K562 (cell line): ENCODE measurements at regions not wholly inside any gene's neighbourhood (a gene's known extent, or its start where the extent isn't known, plus 50 kb on each side); places are given as distances from the start of the nearest gene placed in this dataset.

ENCODE experiments used
- ATAC-seq: fragments of 200-7000 bp; cut with Tn5 transposase; 3 replicates; pipeline ENCODE4 v1.9.1; 2020; ENCODE audit warnings: moderate library complexity
- BruUV-seq: library from RNA; stranded (reverse); fragments of 400-500 nt; replicated peaks from 2 replicates; lab custom pipeline; 2021; lab: Mats Ljungman, UMichigan
- CTCF ChIA-PET: fragments of 300-600 bp; formaldehyde crosslinking; extraction: SDS; loops from one replicate; lab custom pipeline; 2021; ENCODE audit warnings: low intra/inter-chr PET ratio; lab: Yijun Ruan, JAX
- POLR2A ChIA-PET: fragments of 300-600, 350-650 bp; sonication (Branson Sonifier 250); formaldehyde crosslinking; extraction: SDS; loops from one replicate; lab custom pipeline; 2021; ENCODE audit warnings: antibody characterized with exemption, inconsistent platforms; lab: Yijun Ruan, JAX
- DNase-seq, 4 experiments: peaks; one replicate each; pipeline versions ENCODE4 v3.0.0 to v3.0.0-alpha.2; 2011 to 2018; ENCODE audit warnings: low spot score in 3 of 4, mixed read lengths in 3 of 4; ENCODE audit errors: extremely low read depth in 1 of 4
- FAIRE-seq: peaks from 2 replicates; lab custom pipeline; 2011; peaks lifted over from hg19 to GRCh38; lab: Jason Lieb, UNC
- H2AFZ ChIP-seq: 2 replicates; pipeline ENCODE4 v1.6.0; 2011; ENCODE audit warnings: low read depth, low read length, control low read depth, inconsistent platforms
- H3K27ac ChIP-seq: fragments of 200-600 bp; 3 replicates; pipeline ENCODE4 v1.8.0; 2011; ENCODE audit warnings: low read depth, mild to moderate bottlenecking, control low read depth, inconsistent platforms, low read length, moderate library complexity, mixed read lengths; ENCODE audit errors: extremely low read depth
- H3K27me3 ChIP-seq, 2 experiments: fragments of 300-600 bp in 1 of 2; 2 replicates in 1 of 2; 3 replicates in 1 of 2; pipeline versions ENCODE4 v1.6.0 to v1.8.0; 2011; ENCODE audit warnings: inconsistent platforms in 2 of 2, low read length in 2 of 2, mild to moderate bottlenecking in 1 of 2, mixed read lengths in 1 of 2, moderate library complexity in 1 of 2; ENCODE audit not compliant: control insufficient read depth in 2 of 2, insufficient read depth in 2 of 2
- H3K36me3 ChIP-seq: fragments of 300-600 bp; 3 replicates; pipeline ENCODE4 v1.8.0; 2011; ENCODE audit warnings: mild to moderate bottlenecking, low read length, inconsistent platforms; ENCODE audit not compliant: control insufficient read depth, insufficient read depth
- H3K4me1 ChIP-seq, 2 experiments: fragments of 200-600 bp in 1 of 2; replicated peaks in 1 of 2; 2 replicates in 1 of 2; 3 replicates in 1 of 2; pipeline versions ENCODE4 v1.5.1 to v1.8.0; 2011; ENCODE audit warnings: inconsistent platforms in 2 of 2, low read length in 2 of 2, mild to moderate bottlenecking in 1 of 2, mixed read lengths in 1 of 2, moderate library complexity in 1 of 2; ENCODE audit not compliant: control insufficient read depth in 2 of 2, insufficient read depth in 2 of 2
- H3K4me2 ChIP-seq: 2 replicates; pipeline ENCODE4 v1.6.1; 2011; ENCODE audit warnings: low read length, control low read depth, inconsistent platforms, mixed read lengths; ENCODE audit not compliant: insufficient read depth
- H3K4me3 ChIP-seq: fragments of 200-600 bp; sonication (generic), shearing (Covaris generic); 2 replicates; pipeline ENCODE4 v1.5.1; 2016; ENCODE audit warnings: control low read depth, inconsistent platforms
- H3K79me2 ChIP-seq: fragments of 200-600 bp; 3 replicates; pipeline ENCODE4 v1.8.0; 2011; ENCODE audit warnings: low read length, inconsistent platforms; ENCODE audit not compliant: control insufficient read depth, insufficient read depth
- H3K9ac ChIP-seq, 2 experiments: 2 replicates each; pipeline versions ENCODE4 v1.6.0 to v1.6.1; 2011; ENCODE audit warnings: low read depth in 2 of 2, low read length in 2 of 2, control low read depth in 1 of 2, inconsistent platforms in 1 of 2, mild to moderate bottlenecking in 1 of 2, mixed read lengths in 1 of 2; ENCODE audit not compliant: insufficient read depth in 1 of 2
- H3K9me1 ChIP-seq: one replicate; pipeline ENCODE4 v1.6.0; 2011; ENCODE audit warnings: inconsistent platforms, mild to moderate bottlenecking, low read length, moderate library complexity; ENCODE audit not compliant: control insufficient read depth, insufficient read depth
- H3K9me3 ChIP-seq: replicated peaks from 2 replicates; pipeline ENCODE4 v1.5.1; 2011; ENCODE audit warnings: low read depth, low read length, inconsistent platforms; ENCODE audit not compliant: control insufficient read depth, insufficient read depth
- H4K20me1 ChIP-seq: replicated peaks from 2 replicates; pipeline ENCODE4 v1.6.1; 2011; ENCODE audit warnings: low read length, inconsistent platforms, mixed read lengths; ENCODE audit not compliant: control insufficient read depth, insufficient read depth
- ATF1 ChIP-seq, 2 experiments: fragments of 450-650 bp in 1 of 2; IDR thresholded peaks; 2 replicates each; pipeline ENCODE4 v1.6.1; 2016; ENCODE audit warnings: missing compliant biosample characterization in 1 of 2, missing genetic modification characterization in 1 of 2
- ETV6 ChIP-seq, 3 experiments: fragments of 150-350 bp in 1 of 3; sonication (generic) in 1 of 3; formaldehyde crosslinking in 1 of 3; IDR thresholded peaks; 2 replicates each; pipeline versions ENCODE4 v1.6.1 to v1.8.0; 2014 to 2022; ENCODE audit warnings: borderline replicate concordance in 2 of 3, low read depth in 2 of 3, antibody characterized with exemption in 1 of 3, low read length in 1 of 3, mild to moderate bottlenecking in 1 of 3, missing genetic modification reagents in 1 of 3
- HNRNPL ChIP-seq: fragments of 200-400 bp; formaldehyde crosslinking; IDR thresholded peaks from 2 replicates; pipeline ENCODE4 v1.6.1; 2017; ENCODE audit warnings: low read depth, mild to moderate bottlenecking, low read length
- MEIS2 ChIP-seq: fragments of 450-650 bp; IDR thresholded peaks from 2 replicates; pipeline ENCODE4 v1.6.1; 2014; ENCODE audit warnings: mild to moderate bottlenecking; ENCODE audit not compliant: partially characterized antibody
- MTA1 ChIP-seq: fragments of 450-650 bp; IDR thresholded peaks from 2 replicates; pipeline ENCODE4 v1.6.1; 2017; ENCODE audit warnings: borderline replicate concordance
- NR4A1 ChIP-seq, 2 experiments: fragments of 250-450 bp in 1 of 2; fragments of 450-650 bp in 1 of 2; sonication (Bioruptor Pico) in 1 of 2; IDR thresholded peaks; 2 replicates each; pipeline versions ENCODE4 v1.4.0 to v1.6.1; 2016 to 2020; ENCODE audit warnings: mild to moderate bottlenecking in 2 of 2, missing compliant biosample characterization in 1 of 2, missing genetic modification characterization in 1 of 2, moderate library complexity in 1 of 2
- RBFOX2 ChIP-seq: fragments of 200-400 bp; formaldehyde crosslinking; IDR thresholded peaks from 2 replicates; pipeline ENCODE4 v1.6.1; 2017; ENCODE audit warnings: low read depth, mild to moderate bottlenecking, low read length, moderate library complexity
- SP2 ChIP-seq: IDR thresholded peaks from 2 replicates; pipeline ENCODE4 v1.6.1; 2011; ENCODE audit warnings: mild to moderate bottlenecking, low read depth, low read length, moderate library complexity; ENCODE audit not compliant: poor library complexity, severe bottlenecking; ENCODE audit errors: extremely low read depth
- ZNF696 ChIP-seq: fragments of 250-450 bp; sonication (Bioruptor Pico); conservative IDR thresholded peaks from 2 replicates; pipeline ENCODE4 v1.4.0; 2020; ENCODE audit warnings: mild to moderate bottlenecking, moderate library complexity
- WGBS: fragments of 100-300 bp; shearing (Covaris generic); methylation state at CpG from one replicate; pipeline ENCODE4 v1.1.6; 2016; ENCODE audit warnings: low coverage, mixed read lengths; ENCODE audit not compliant: insufficient coverage; ENCODE audit errors: missing lambda C conversion rate; 5-methylcytosine and 5-hydroxymethylcytosine counted together
- in situ Hi-C: fragments of 300-500 bp; cut with MboI; formaldehyde crosslinking; loops from 4 replicates; pipeline ENCODE4 v1.15.0; 2018; ENCODE audit warnings: inconsistent platforms, mixed read lengths
- intact Hi-C: fragments of 100-400 bp; cut with micrococcal nuclease; formaldehyde crosslinking; loops from 2 replicates; pipeline ENCODE4 v1.14.2; 2022

- no peak for DNase-seq
- no peak for FAIRE-seq
- Histone ChIP-seq H3K4me1 (no peaks in the 10 kb centered on the region), H4K20me1 (no peaks in the 10 kb centered on the region), H3K9me3 (no peaks in the 10 kb centered on the region), H3K4me3 (no peak overlapping the region), H3K27ac (no peak overlapping the region), H3K79me2 (no peaks in the 10 kb centered on the region), H3K9ac (no peak overlapping the region), H3K36me3 (no peaks in the 10 kb centered on the region), H3K9me1 (no peaks in the 10 kb centered on the region), H3K27me3 (no peaks in the 10 kb centered on the region), H2AFZ (no peak overlapping the region), H3K4me2 (no peak overlapping the region)
- 3% methylated on average over 2 of the region's 2 CpGs for WGBS
- POLR2A ChIA-PET = no interaction called here
- no peak for ATAC-seq
- CTCF ChIA-PET = no interaction called here
- in situ Hi-C loops (no loop called here), intact Hi-C loops (no loop called here)
- TF ChIP-seq RBFOX2 (no peak), MTA1 (no peak), NR4A1 (CRISPR knock-in tag; IDR thresholded peaks at IDR 0.05) (no peak), NR4A1 (tag; IDR thresholded peaks at IDR 0.05) (no peak), ATF1 (CRISPR knock-in tag; IDR thresholded peaks at IDR 0.05) (no peak), ATF1 (tag; IDR thresholded peaks at IDR 0.05) (no peak), ETV6 (IDR thresholded peaks at IDR 0.05; ENCODE audit: borderline replicate concordance in 1 of 2, low read depth in 2 of 2, low read length in 1 of 2) (no peak), ETV6 (CRISPR knock-in tag; IDR thresholded peaks at IDR 0.05; ENCODE audit: borderline replicate concordance) (no peak), HNRNPL (no peak), MEIS2 (no peak), SP2 (no peak), ZNF696 (CRISPR knock-in tag) (no peak)
- BruUV-seq = no TSS peak
Measured at GRCh38 chr6:48615041-48615440, 504.0 kb upstream of the PTCHD4 start.
